BLaER1 treated with 17β-estradiol and CSF1 and Interleukin-3, amounts not matched to agents 10 nM and 100 nM (cell line): ENCODE measurements at regions not wholly inside any gene's neighbourhood (a gene's known extent, or its start where the extent isn't known, plus 50 kb on each side); places are given as distances from the start of the nearest gene placed in this dataset.

Experiments
- H3K27ac ChIP-seq, 11 experiments: shearing (Covaris generic); formaldehyde crosslinking; 2 replicates each; pipeline ENCODE4 v1.8.1; 2022
- H3K27me3 ChIP-seq, 11 experiments: shearing (Covaris generic); formaldehyde crosslinking; 2 replicates each; pipeline ENCODE4 v1.8.1; 2022
- H3K36me3 ChIP-seq, 11 experiments: shearing (Covaris generic); formaldehyde crosslinking; 2 replicates each; pipeline ENCODE4 v1.8.1; 2022
- H3K4me1 ChIP-seq, 10 experiments: shearing (Covaris generic); formaldehyde crosslinking; 2 replicates each; pipeline ENCODE4 v1.8.1; 2022
- H3K4me2 ChIP-seq, 11 experiments: shearing (Covaris generic); formaldehyde crosslinking; 2 replicates each; pipeline ENCODE4 v1.8.1; 2022
- H3K4me3 ChIP-seq, 10 experiments: shearing (Covaris generic); formaldehyde crosslinking; 2 replicates each; pipeline ENCODE4 v1.8.1; 2022
- H3K9ac ChIP-seq, 11 experiments: shearing (Covaris generic); formaldehyde crosslinking; 2 replicates each; pipeline ENCODE4 v1.8.1; 2022
- H3K9me3 ChIP-seq, 11 experiments: shearing (Covaris generic); formaldehyde crosslinking; replicated peaks in 1 of 11; 2 replicates each; pipeline ENCODE4 v1.8.1; 2022
- H4K20me1 ChIP-seq, 11 experiments: shearing (Covaris generic); formaldehyde crosslinking; 2 replicates each; pipeline ENCODE4 v1.8.1; 2022
- Cebpa-rat ChIP-seq, 11 experiments: shearing (Covaris generic); IDR thresholded peaks; 2 replicates each; pipeline ENCODE4 v1.8.1; 2022

GRCh38 chr9:90044263-90044662, 439.5 kb downstream of the GADD45G start:
- Histone ChIP-seq H3K4me1 (no peaks in the 10 kb centered on the region), H3K9me3 (peaks cover 0 to 9% (median 5%) of the 10 kb centered on the region in 11 experiments; a peak in 4 of 22 replicates), H4K20me1 (no peaks in the 10 kb centered on the region), H3K27me3 (no peaks in the 10 kb centered on the region), H3K36me3 (no peaks in the 10 kb centered on the region), H3K9ac (no peak overlapping the region), H3K4me2 (no peak overlapping the region), H3K27ac (no peak overlapping the region), H3K4me3 (no peak overlapping the region)
- no peak for TF ChIP-seq Cebpa-rat (IDR thresholded peaks at IDR 0.05)

- no peak overlapping the region for H3K27ac ChIP-seq
- no peaks in the 10 kb centered on the region for H3K27me3 ChIP-seq
- H3K36me3 ChIP-seq: no peaks in the 10 kb centered on the region
- H3K9ac ChIP-seq: no peak overlapping the region
- H3K4me2 ChIP-seq: no peak overlapping the region
- H3K4me1 ChIP-seq: no peaks in the 10 kb centered on the region
- H3K9me3 ChIP-seq: peaks cover 0 to 9% (median 5%) of the 10 kb centered on the region in 11 experiments; a peak in 4 of 22 replicates
- H4K20me1 ChIP-seq: no peaks in the 10 kb centered on the region
- no peak for TF ChIP-seq Cebpa-rat (IDR thresholded peaks at IDR 0.05)
- H3K4me3 ChIP-seq: no peak overlapping the region
Observed at GRCh38 chr9:90044710-90045151, 439.9 kb downstream of the GADD45G start.

- H3K9ac ChIP-seq: no peak overlapping the region
- no peaks in the 10 kb centered on the region for H4K20me1 ChIP-seq
- H3K36me3 ChIP-seq: no peaks in the 10 kb centered on the region
- no peak for TF ChIP-seq Cebpa-rat (IDR thresholded peaks at IDR 0.05)
- no peak overlapping the region for H3K4me3 ChIP-seq
- H3K27ac ChIP-seq: no peak overlapping the region
- H3K4me2 ChIP-seq: no peak overlapping the region
- no peaks in the 10 kb centered on the region for H3K27me3 ChIP-seq
- H3K4me1 ChIP-seq: no peaks in the 10 kb centered on the region
- peaks cover 0 to 3% (median 0%) of the 10 kb centered on the region in 11 experiments; a peak in 3 of 22 replicates for H3K9me3 ChIP-seq
Observed at GRCh38 chr9:90046317-90046861, 441.6 kb downstream of the GADD45G start.

GRCh38 chr9:90047828-90048227, 443.0 kb downstream of the GADD45G start:
- Histone ChIP-seq H3K4me3 (no peak overlapping the region), H3K9me3 (no peaks in the 10 kb centered on the region), H3K27ac (no peak overlapping the region), H3K9ac (no peak overlapping the region), H3K27me3 (no peaks in the 10 kb centered on the region), H3K36me3 (no peaks in the 10 kb centered on the region), H3K4me1 (no peaks in the 10 kb centered on the region), H3K4me2 (no peak overlapping the region), H4K20me1 (no peaks in the 10 kb centered on the region)
- TF ChIP-seq Cebpa-rat (IDR thresholded peaks at IDR 0.05): no peak

GRCh38 chr9:90052366-90052765, 447.6 kb downstream of the GADD45G start:
- H3K4me1 ChIP-seq: no peaks in the 10 kb centered on the region
- H3K4me3 ChIP-seq: no peak overlapping the region
- no peak overlapping the region for H3K27ac ChIP-seq
- TF ChIP-seq Cebpa-rat (IDR thresholded peaks at IDR 0.05): no peak
- peaks cover 0 to 21% (median 15%) of the 10 kb centered on the region in 11 experiments; a peak in 14 of 22 replicates for H3K9me3 ChIP-seq
- H3K36me3 ChIP-seq: no peaks in the 10 kb centered on the region
- no peaks in the 10 kb centered on the region for H3K27me3 ChIP-seq
- H4K20me1 ChIP-seq: no peaks in the 10 kb centered on the region
- no peak overlapping the region for H3K9ac ChIP-seq
- H3K4me2 ChIP-seq: no peak overlapping the region

GRCh38 chr9:90053027-90053426, 448.2 kb downstream of the GADD45G start:
- Histone ChIP-seq H3K27me3 (no peaks in the 10 kb centered on the region), H3K9me3 (peaks cover 0 to 21% (median 15%) of the 10 kb centered on the region in 11 experiments; a peak in 14 of 22 replicates), H3K4me3 (no peak overlapping the region), H3K9ac (no peak overlapping the region), H3K4me1 (no peaks in the 10 kb centered on the region), H3K36me3 (no peaks in the 10 kb centered on the region), H4K20me1 (no peaks in the 10 kb centered on the region), H3K4me2 (no peak overlapping the region), H3K27ac (no peak overlapping the region)
- TF ChIP-seq Cebpa-rat (IDR thresholded peaks at IDR 0.05): no peak

GRCh38 chr9:90054810-90055209, 450.0 kb downstream of the GADD45G start:
- peaks cover 0 to 21% (median 15%) of the 10 kb centered on the region in 11 experiments; a peak in 14 of 22 replicates for H3K9me3 ChIP-seq
- H3K27ac ChIP-seq: no peak overlapping the region
- H3K4me1 ChIP-seq: peaks cover 0 to 3% (median 0%) of the 10 kb centered on the region in 10 experiments; a peak in 2 of 20 replicates
- H4K20me1 ChIP-seq: no peaks in the 10 kb centered on the region
- no peak for TF ChIP-seq Cebpa-rat (IDR thresholded peaks at IDR 0.05)
- no peaks in the 10 kb centered on the region for H3K27me3 ChIP-seq
- H3K4me3 ChIP-seq: no peak overlapping the region
- H3K9ac ChIP-seq: no peak overlapping the region
- no peak overlapping the region for H3K4me2 ChIP-seq
- H3K36me3 ChIP-seq: no peaks in the 10 kb centered on the region

GRCh38 chr9:90055226-90055625, 450.4 kb downstream of the GADD45G start:
- Histone ChIP-seq H3K27ac (no peak overlapping the region), H3K27me3 (no peaks in the 10 kb centered on the region), H3K4me3 (no peak overlapping the region)

GRCh38 chr9:90057361-90057760, 452.5 kb downstream of the GADD45G start:
- no peak overlapping the region for H3K4me2 ChIP-seq
- H4K20me1 ChIP-seq: no peaks in the 10 kb centered on the region
- H3K9ac ChIP-seq: no peak overlapping the region
- peaks cover 0 to 3% (median 0%) of the 10 kb centered on the region in 10 experiments; a peak in 3 of 20 replicates for H3K4me1 ChIP-seq
- peaks cover 0 to 21% (median 15%) of the 10 kb centered on the region in 11 experiments; a peak in 14 of 22 replicates for H3K9me3 ChIP-seq
- no peak for TF ChIP-seq Cebpa-rat (IDR thresholded peaks at IDR 0.05)
- no peaks in the 10 kb centered on the region for H3K27me3 ChIP-seq
- H3K36me3 ChIP-seq: no peaks in the 10 kb centered on the region
- H3K4me3 ChIP-seq: no peak overlapping the region
- H3K27ac ChIP-seq: no peak overlapping the region

More at GRCh38 chr9:90055226-90055625, 450.4 kb downstream of the GADD45G start:
- Histone ChIP-seq H3K4me2 (no peak overlapping the region), H4K20me1 (no peaks in the 10 kb centered on the region), H3K4me1 (peaks cover 0 to 3% (median 0%) of the 10 kb centered on the region in 10 experiments; a peak in 2 of 20 replicates), H3K9me3 (peaks cover 0 to 21% (median 15%) of the 10 kb centered on the region in 11 experiments; a peak in 14 of 22 replicates), H3K36me3 (no peaks in the 10 kb centered on the region), H3K9ac (no peak overlapping the region)
- TF ChIP-seq Cebpa-rat (IDR thresholded peaks at IDR 0.05): no peak
